ENCODE measurements at regions not wholly inside any gene's neighbourhood (a gene's known extent, or its start where the extent isn't known, plus 50 kb on each side); places are given as distances from the start of the nearest gene placed in this dataset.

DNA sequence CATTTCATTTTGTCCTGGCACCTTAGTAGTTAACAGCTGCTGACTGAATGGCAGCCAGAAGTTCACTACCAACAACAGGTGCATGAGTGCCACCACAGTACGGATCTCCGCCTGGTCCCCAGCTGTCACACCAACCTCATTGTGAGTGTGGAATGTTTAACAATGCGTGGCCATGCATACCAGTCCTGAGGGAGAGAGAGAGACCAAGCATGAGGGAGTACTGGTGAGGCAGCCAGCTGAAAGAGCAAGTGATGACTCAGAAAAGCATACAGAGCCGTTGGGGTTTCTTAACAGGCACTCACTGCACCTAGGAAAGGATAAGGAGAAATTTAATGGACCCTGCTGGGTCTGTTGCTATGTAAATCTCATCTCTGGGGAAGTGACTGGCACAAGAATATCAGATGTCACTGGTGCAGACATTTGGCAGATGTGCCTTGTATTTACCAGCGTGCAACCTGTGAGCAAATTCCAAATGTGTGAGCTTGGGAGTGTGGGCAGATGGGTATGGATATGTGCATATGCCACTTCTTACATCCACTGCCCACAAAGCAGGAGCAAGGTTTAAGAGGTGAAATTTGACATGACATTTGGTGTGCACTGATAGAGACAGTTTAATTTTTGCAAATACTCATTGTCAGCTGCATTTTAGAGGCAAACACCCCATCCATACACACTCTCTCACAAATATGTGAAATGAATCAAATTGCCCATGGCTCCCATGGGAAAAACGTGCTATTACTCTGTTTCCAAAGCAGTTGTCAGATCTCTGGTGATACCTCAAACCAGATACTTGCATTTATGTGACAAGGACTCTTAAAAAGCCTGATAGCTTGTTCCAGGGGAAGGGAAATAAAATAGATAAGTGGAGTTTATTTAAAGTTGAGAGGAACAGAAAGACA lies 245.2 kb upstream of the ARPP21 start:
- TF ChIP-seq, protein P1, sequence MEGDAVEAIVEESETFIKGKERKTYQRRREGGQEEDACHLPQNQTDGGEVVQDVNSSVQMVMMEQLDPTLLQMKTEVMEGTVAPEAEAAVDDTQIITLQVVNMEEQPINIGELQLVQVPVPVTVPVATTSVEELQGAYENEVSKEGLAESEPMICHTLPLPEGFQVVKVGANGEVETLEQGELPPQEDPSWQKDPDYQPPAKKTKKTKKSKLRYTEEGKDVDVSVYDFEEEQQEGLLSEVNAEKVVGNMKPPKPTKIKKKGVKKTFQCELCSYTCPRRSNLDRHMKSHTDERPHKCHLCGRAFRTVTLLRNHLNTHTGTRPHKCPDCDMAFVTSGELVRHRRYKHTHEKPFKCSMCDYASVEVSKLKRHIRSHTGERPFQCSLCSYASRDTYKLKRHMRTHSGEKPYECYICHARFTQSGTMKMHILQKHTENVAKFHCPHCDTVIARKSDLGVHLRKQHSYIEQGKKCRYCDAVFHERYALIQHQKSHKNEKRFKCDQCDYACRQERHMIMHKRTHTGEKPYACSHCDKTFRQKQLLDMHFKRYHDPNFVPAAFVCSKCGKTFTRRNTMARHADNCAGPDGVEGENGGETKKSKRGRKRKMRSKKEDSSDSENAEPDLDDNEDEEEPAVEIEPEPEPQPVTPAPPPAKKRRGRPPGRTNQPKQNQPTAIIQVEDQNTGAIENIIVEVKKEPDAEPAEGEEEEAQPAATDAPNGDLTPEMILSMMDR (IDR thresholded peaks at IDR 0.05; ENCODE audit: low read depth, low read length) = no peak
- no peak for TF ChIP-seq EZH2phosphoT487 (IDR thresholded peaks at IDR 0.05; ENCODE audit: low read depth)
